ENCODE measurements at regions not wholly inside any gene's neighbourhood (a gene's known extent, or its start where the extent isn't known, plus 50 kb on each side); places are given as distances from the start of the nearest gene placed in this dataset.

GRCh38 chr6:163724196-163724595 lies 309.7 kb downstream of the QKI start:
- 80% methylated on average over 8 of the region's 8 CpGs for WGBS
- intact Hi-C loops (cut with DNase I) = no loop called here

GRCh38 chr6:163723759-163724158 lies 309.2 kb downstream of the QKI start:
- TF ChIP-seq CTCF (IDR thresholded peaks at IDR 0.05) (no peak), POLR2A (IDR thresholded peaks at IDR 0.05) (no peak)
- intact Hi-C loops (cut with DNase I) = no loop called here
- H3K27ac ChIP-seq = no peak overlapping the region
- no peaks in the 10 kb centered on the region for H3K4me1 ChIP-seq (replicated peaks)
- H3K4me3 ChIP-seq = no peak overlapping the region
- 96% methylated on average over 8 of the region's 8 CpGs for WGBS
- H3K9me3 ChIP-seq = no peaks in the 10 kb centered on the region
- H3K27me3 ChIP-seq (replicated peaks; ENCODE audit: insufficient read depth) = no peaks in the 10 kb centered on the region
- DNase-seq (ENCODE audit: low spot score) = no peak
- no peaks in the 10 kb centered on the region for H3K36me3 ChIP-seq

More at GRCh38 chr6:163724196-163724595, 309.7 kb downstream of the QKI start:
- no peaks in the 10 kb centered on the region for H3K36me3 ChIP-seq
- TF ChIP-seq POLR2AphosphoS5 (IDR thresholded peaks at IDR 0.05) (no peak), POLR2A (IDR thresholded peaks at IDR 0.05) (no peak), CTCF (IDR thresholded peaks at IDR 0.05) (no peak)
- no peak overlapping the region for H3K4me3 ChIP-seq
- no peaks in the 10 kb centered on the region for H3K9me3 ChIP-seq
- no peak overlapping the region for H3K27ac ChIP-seq
- no peak for DNase-seq (ENCODE audit: low spot score)
- H3K4me1 ChIP-seq (replicated peaks) = no peaks in the 10 kb centered on the region
- H3K27me3 ChIP-seq (replicated peaks; ENCODE audit: insufficient read depth) = no peaks in the 10 kb centered on the region

GRCh38 chr6:163721922-163722692 lies 307.6 kb downstream of the QKI start:
- H3K9me3 ChIP-seq = no peaks in the 10 kb centered on the region
- DNase-seq (ENCODE audit: low spot score) = no peak
- H3K36me3 ChIP-seq = no peaks in the 10 kb centered on the region
- H3K4me3 ChIP-seq = no peak overlapping the region
- intact Hi-C loops (cut with DNase I) = no loop called here
- no peaks in the 10 kb centered on the region for H3K4me1 ChIP-seq (replicated peaks)
- 91% methylated on average over 13 of the region's 13 CpGs for WGBS
- TF ChIP-seq CTCF (IDR thresholded peaks at IDR 0.05) (no peak), POLR2A (IDR thresholded peaks at IDR 0.05) (no peak), POLR2AphosphoS5 (IDR thresholded peaks at IDR 0.05) (no peak)
- no peaks in the 10 kb centered on the region for H3K27me3 ChIP-seq (replicated peaks; ENCODE audit: insufficient read depth)
- H3K27ac ChIP-seq = no peak overlapping the region

- no peaks in the 10 kb centered on the region for H3K36me3 ChIP-seq
- WGBS = 97% methylated on average over 1 of the region's 1 CpG
- intact Hi-C loops (cut with DNase I) = no loop called here
- TF ChIP-seq POLR2A (IDR thresholded peaks at IDR 0.05) (no peak), POLR2AphosphoS5 (IDR thresholded peaks at IDR 0.05) (no peak), CTCF (IDR thresholded peaks at IDR 0.05) (no peak)
- DNase-seq (ENCODE audit: low spot score) = no peak
- H3K9me3 ChIP-seq = no peaks in the 10 kb centered on the region
- H3K4me3 ChIP-seq = no peak overlapping the region
- no peaks in the 10 kb centered on the region for H3K4me1 ChIP-seq (replicated peaks)
- H3K27me3 ChIP-seq (replicated peaks; ENCODE audit: insufficient read depth) = no peaks in the 10 kb centered on the region
- no peak overlapping the region for H3K27ac ChIP-seq
Observed at GRCh38 chr6:163721435-163721834, 306.9 kb downstream of the QKI start.
